Effector memory CD4-positive, alpha-beta T cell (primary cell): ENCODE measurements at regions not wholly inside any gene's neighbourhood (a gene's known extent, or its start where the extent isn't known, plus 50 kb on each side); places are given as distances from the start of the nearest gene placed in this dataset.

ENCODE experiments used
- DNase-seq, 3 donors: peaks; one replicate each; pipeline ENCODE4 v3.0.0-alpha.2; 2020
- H3K27ac ChIP-seq: 2 replicates; pipeline ENCODE4 v1.7.0; 2013; ENCODE audit warnings: mild to moderate bottlenecking, low read length, moderate library complexity; ENCODE audit not compliant: insufficient read depth, poor library complexity, severe bottlenecking
- H3K27me3 ChIP-seq: replicated peaks from 2 replicates; pipeline ENCODE4 v1.7.0; 2013; ENCODE audit warnings: mild to moderate bottlenecking, low read length; ENCODE audit not compliant: insufficient read depth, control insufficient read depth, poor library complexity, severe bottlenecking
- H3K36me3 ChIP-seq: 2 replicates; pipeline ENCODE4 v1.7.0; 2013; ENCODE audit warnings: mild to moderate bottlenecking, low read length, moderate library complexity; ENCODE audit not compliant: control insufficient read depth, insufficient read depth
- H3K4me1 ChIP-seq: 2 replicates; pipeline ENCODE4 v1.7.0; 2013; ENCODE audit warnings: low read length, mild to moderate bottlenecking; ENCODE audit not compliant: control insufficient read depth, insufficient read depth, poor library complexity, severe bottlenecking
- H3K4me3 ChIP-seq: 2 replicates; pipeline ENCODE4 v1.7.0; 2013; ENCODE audit warnings: low read length, low read depth, mild to moderate bottlenecking; ENCODE audit not compliant: insufficient read depth, poor library complexity, severe bottlenecking
- H3K9me3 ChIP-seq: 2 replicates; pipeline ENCODE4 v1.7.0; 2013; ENCODE audit warnings: mild to moderate bottlenecking, low read length, moderate library complexity; ENCODE audit not compliant: control insufficient read depth

GRCh38 chr6:113529196-113529595, 327.9 kb upstream of the MARCKS start:
- Histone ChIP-seq H3K9me3 (no peaks in the 10 kb centered on the region), H3K36me3 (no peaks in the 10 kb centered on the region), H3K27ac (no peak overlapping the region), H3K4me1 (no peaks in the 10 kb centered on the region), H3K4me3 (no peak overlapping the region), H3K27me3 (no peaks in the 10 kb centered on the region)
- DNase-seq: no peak

GRCh38 chr6:113529879-113530278, 327.3 kb upstream of the MARCKS start:
- no peak overlapping the region for H3K4me3 ChIP-seq
- H3K9me3 ChIP-seq: no peaks in the 10 kb centered on the region
- H3K27me3 ChIP-seq: no peaks in the 10 kb centered on the region
- H3K4me1 ChIP-seq: no peaks in the 10 kb centered on the region
- no peaks in the 10 kb centered on the region for H3K36me3 ChIP-seq
- no peak overlapping the region for H3K27ac ChIP-seq
- no peak for DNase-seq

GRCh38 chr6:113530769-113531168, 326.4 kb upstream of the MARCKS start:
- H3K9me3 ChIP-seq: no peaks in the 10 kb centered on the region
- H3K4me3 ChIP-seq: no peak overlapping the region
- no peaks in the 10 kb centered on the region for H3K27me3 ChIP-seq
- H3K4me1 ChIP-seq: no peaks in the 10 kb centered on the region
- no peaks in the 10 kb centered on the region for H3K36me3 ChIP-seq
- no peak for DNase-seq
- H3K27ac ChIP-seq: no peak overlapping the region

- Histone ChIP-seq H3K4me1 (no peaks in the 10 kb centered on the region), H3K27me3 (no peaks in the 10 kb centered on the region), H3K36me3 (no peaks in the 10 kb centered on the region), H3K4me3 (no peak overlapping the region), H3K9me3 (no peaks in the 10 kb centered on the region), H3K27ac (no peak overlapping the region)
- no peak for DNase-seq
Observed at GRCh38 chr6:113539202-113539601, 317.9 kb upstream of the MARCKS start.

GRCh38 chr6:113539623-113540022, 317.5 kb upstream of the MARCKS start:
- no peaks in the 10 kb centered on the region for H3K9me3 ChIP-seq
- no peaks in the 10 kb centered on the region for H3K36me3 ChIP-seq
- no peak for DNase-seq
- no peak overlapping the region for H3K27ac ChIP-seq
- H3K27me3 ChIP-seq: no peaks in the 10 kb centered on the region
- H3K4me1 ChIP-seq: no peaks in the 10 kb centered on the region
- no peak overlapping the region for H3K4me3 ChIP-seq

GRCh38 chr6:113540466-113540865, 316.7 kb upstream of the MARCKS start:
- Histone ChIP-seq H3K27me3 (no peaks in the 10 kb centered on the region), H3K36me3 (no peaks in the 10 kb centered on the region), H3K27ac (no peak overlapping the region), H3K9me3 (no peaks in the 10 kb centered on the region), H3K4me3 (no peak overlapping the region), H3K4me1 (no peaks in the 10 kb centered on the region)
- DNase-seq: no peak

GRCh38 chr6:113551168-113551567, 306.0 kb upstream of the MARCKS start:
- no peak for DNase-seq

GRCh38 chr6:113556775-113557174, 300.4 kb upstream of the MARCKS start:
- no peak overlapping the region for H3K27ac ChIP-seq
- no peaks in the 10 kb centered on the region for H3K4me1 ChIP-seq
- no peak overlapping the region for H3K4me3 ChIP-seq
- no peak for DNase-seq
- no peaks in the 10 kb centered on the region for H3K9me3 ChIP-seq
- no peaks in the 10 kb centered on the region for H3K36me3 ChIP-seq
- H3K27me3 ChIP-seq: no peaks in the 10 kb centered on the region

More at GRCh38 chr6:113551168-113551567, 306.0 kb upstream of the MARCKS start:
- Histone ChIP-seq H3K27ac (no peak overlapping the region), H3K4me1 (no peaks in the 10 kb centered on the region), H3K9me3 (no peaks in the 10 kb centered on the region), H3K4me3 (no peak overlapping the region), H3K36me3 (no peaks in the 10 kb centered on the region), H3K27me3 (no peaks in the 10 kb centered on the region)

- Histone ChIP-seq H3K27me3 (no peaks in the 10 kb centered on the region), H3K4me3 (no peak overlapping the region), H3K9me3 (no peaks in the 10 kb centered on the region), H3K27ac (no peak overlapping the region), H3K36me3 (no peaks in the 10 kb centered on the region), H3K4me1 (no peaks in the 10 kb centered on the region)
- no peak for DNase-seq
Observed at GRCh38 chr6:113558431-113558830, 298.7 kb upstream of the MARCKS start.

GRCh38 chr6:113558966-113559365, 298.2 kb upstream of the MARCKS start:
- no peak overlapping the region for H3K4me3 ChIP-seq
- no peak overlapping the region for H3K27ac ChIP-seq
- H3K9me3 ChIP-seq: no peaks in the 10 kb centered on the region
- no peaks in the 10 kb centered on the region for H3K4me1 ChIP-seq
- no peaks in the 10 kb centered on the region for H3K27me3 ChIP-seq
- H3K36me3 ChIP-seq: no peaks in the 10 kb centered on the region
- no peak for DNase-seq

GRCh38 chr6:113560376-113560775, 296.8 kb upstream of the MARCKS start:
- H3K4me1 ChIP-seq: no peaks in the 10 kb centered on the region

More at GRCh38 chr6:113560376-113560775, 296.8 kb upstream of the MARCKS start:
- Histone ChIP-seq H3K27me3 (no peaks in the 10 kb centered on the region), H3K27ac (no peak overlapping the region), H3K36me3 (no peaks in the 10 kb centered on the region), H3K4me3 (no peak overlapping the region), H3K9me3 (no peaks in the 10 kb centered on the region)
- no peak for DNase-seq
